Fibroblast of lung (primary cell): ENCODE measurements at regions not wholly inside any gene's neighbourhood (a gene's known extent, or its start where the extent isn't known, plus 50 kb on each side); places are given as distances from the start of the nearest gene placed in this dataset.
A peak's percentile ranks its signal among the peaks of the same experiment; 100 is the strongest.

Source experiments
- DNase-seq, 2 donors: peaks; one replicate each; pipeline versions ENCODE4 v3.0.0 to v3.0.0-alpha.2; 2010; ENCODE audit warnings: low read depth in 2 of 2
- H2AFZ ChIP-seq: 2 replicates; pipeline ENCODE4 v1.5.1; 2012; ENCODE audit warnings: low read length, control low read depth, inconsistent platforms
- H3K27ac ChIP-seq: 2 replicates; pipeline ENCODE4 v1.5.1; 2011; ENCODE audit warnings: low read length, control low read depth; ENCODE audit not compliant: insufficient read depth
- H3K27me3 ChIP-seq: 2 replicates; pipeline ENCODE4 v1.5.1; 2011; ENCODE audit warnings: mild to moderate bottlenecking, low read length; ENCODE audit not compliant: control insufficient read depth, insufficient read depth
- H3K36me3 ChIP-seq: 2 replicates; pipeline ENCODE4 v1.5.1; 2011; ENCODE audit warnings: low read length; ENCODE audit not compliant: control insufficient read depth, insufficient read depth
- H3K4me1 ChIP-seq: 2 replicates; pipeline ENCODE4 v1.5.1; 2011; ENCODE audit warnings: low read length; ENCODE audit not compliant: control insufficient read depth, insufficient read depth; ENCODE audit errors: extremely low read depth
- H3K4me2 ChIP-seq: 2 replicates; pipeline ENCODE4 v1.5.1; 2011; ENCODE audit warnings: low read length, control low read depth; ENCODE audit not compliant: insufficient read depth; ENCODE audit errors: extremely low read depth
- H3K4me3 ChIP-seq, 4 experiments: fragments of 200-600 bp in 1 of 4; sonication (generic) in 1 of 4; replicated peaks in 1 of 4; 2 replicates each; pipeline ENCODE4 v1.5.1; 2011 to 2016; ENCODE audit warnings: low read length in 4 of 4, low read depth in 3 of 4, mild to moderate bottlenecking in 3 of 4, control low read depth in 2 of 4, inconsistent platforms in 1 of 4, mixed read lengths in 1 of 4; ENCODE audit not compliant: insufficient read depth in 1 of 4; ENCODE audit errors: control extremely low read depth in 1 of 4
- H3K79me2 ChIP-seq: 2 replicates; pipeline ENCODE4 v1.5.1; 2012; ENCODE audit warnings: mild to moderate bottlenecking, low read length, inconsistent platforms; ENCODE audit not compliant: control insufficient read depth, insufficient read depth
- H3K9ac ChIP-seq: 2 replicates; pipeline ENCODE4 v1.5.1; 2011; ENCODE audit warnings: mild to moderate bottlenecking, low read length, control low read depth; ENCODE audit not compliant: insufficient read depth
- H3K9me3 ChIP-seq: 2 replicates; pipeline ENCODE4 v1.5.1; 2012; ENCODE audit warnings: low read depth, low read length; ENCODE audit not compliant: control insufficient read depth, insufficient read depth
- H4K20me1 ChIP-seq: 2 replicates; pipeline ENCODE4 v1.5.1; 2011; ENCODE audit warnings: low read length; ENCODE audit not compliant: control insufficient read depth, insufficient read depth; ENCODE audit errors: extremely low read depth
- CTCF ChIP-seq, 2 donors: IDR thresholded peaks in 1 of 2; conservative IDR thresholded peaks in 1 of 2; 1 replicate in 1 of 2; 2 replicates in 1 of 2; pipeline ENCODE4 v1.5.1; 2011 to 2012; ENCODE audit warnings: low read length in 2 of 2, control low read depth in 1 of 2, inconsistent platforms in 1 of 2, low read depth in 1 of 2, mild to moderate bottlenecking in 1 of 2
- EZH2 ChIP-seq: IDR thresholded peaks from 2 replicates; pipeline ENCODE4 v1.5.1; 2012; ENCODE audit warnings: low read length, control low read depth, mild to moderate bottlenecking; ENCODE audit errors: missing control alignments

GRCh38 chr10:10902951-10903350, 114.7 kb upstream of the CELF2 start:
- H3K9ac ChIP-seq: no peak overlapping the region

GRCh38 chr10:10903620-10904019, 114.1 kb upstream of the CELF2 start:
- H3K9me3 ChIP-seq: no peaks in the 10 kb centered on the region
- H3K36me3 ChIP-seq: no peaks in the 10 kb centered on the region
- DNase-seq: no peak
- TF ChIP-seq CTCF (conservative IDR thresholded peaks at IDR 0.05 in 1 of 2, IDR thresholded peaks at IDR 0.05 in 1 of 2; ENCODE audit: low read depth in 1 of 2, low read length in 2 of 2) (no peak), EZH2 (no peak)
- H3K4me3 ChIP-seq: no peak overlapping the region
- no peak overlapping the region for H3K4me2 ChIP-seq
- H2AFZ ChIP-seq: no peak overlapping the region
- no peaks in the 10 kb centered on the region for H4K20me1 ChIP-seq
- no peaks in the 10 kb centered on the region for H3K79me2 ChIP-seq
- no peak overlapping the region for H3K9ac ChIP-seq
- no peaks in the 10 kb centered on the region for H3K27me3 ChIP-seq
- H3K27ac ChIP-seq: no peak overlapping the region
- no peaks in the 10 kb centered on the region for H3K4me1 ChIP-seq

More at GRCh38 chr10:10902951-10903350, 114.7 kb upstream of the CELF2 start:
- Histone ChIP-seq H3K27me3 (no peaks in the 10 kb centered on the region), H3K4me3 (no peak overlapping the region), H3K36me3 (no peaks in the 10 kb centered on the region), H3K79me2 (no peaks in the 10 kb centered on the region), H2AFZ (no peak overlapping the region), H3K4me1 (no peaks in the 10 kb centered on the region), H3K27ac (no peak overlapping the region), H4K20me1 (no peaks in the 10 kb centered on the region), H3K4me2 (no peak overlapping the region), H3K9me3 (no peaks in the 10 kb centered on the region)
- no peak for TF ChIP-seq EZH2
- no peak for TF ChIP-seq CTCF (conservative IDR thresholded peaks at IDR 0.05 in 1 of 2, IDR thresholded peaks at IDR 0.05 in 1 of 2; ENCODE audit: low read depth in 1 of 2, low read length in 2 of 2)
- peak in 1 of 2 donors; percentile 5 for DNase-seq

GRCh38 chr10:10910634-10911033, 107.0 kb upstream of the CELF2 start:
- Histone ChIP-seq H4K20me1 (no peaks in the 10 kb centered on the region), H3K4me3 (no peak overlapping the region), H3K27ac (no peak overlapping the region), H3K27me3 (no peaks in the 10 kb centered on the region), H3K9ac (no peak overlapping the region), H3K36me3 (no peaks in the 10 kb centered on the region), H3K9me3 (no peaks in the 10 kb centered on the region), H3K4me2 (no peak overlapping the region), H3K79me2 (no peaks in the 10 kb centered on the region), H3K4me1 (peaks cover 2% of the 10 kb centered on the region), H2AFZ (no peak overlapping the region)
- peak in 1 of 2 donors; percentile 27 for DNase-seq
- TF ChIP-seq CTCF (conservative IDR thresholded peaks at IDR 0.05 in 1 of 2, IDR thresholded peaks at IDR 0.05 in 1 of 2; ENCODE audit: low read depth in 1 of 2, low read length in 2 of 2) (no peak), EZH2 (no peak)
